ENCODE measurements at regions not wholly inside any gene's neighbourhood (a gene's known extent, or its start where the extent isn't known, plus 50 kb on each side); places are given as distances from the start of the nearest gene placed in this dataset.
"Not testable (repeated sequence)": the region's sequence is repeated elsewhere in the genome, so short reads cannot be mapped to it uniquely, and the experiment has no call there.

- intact Hi-C loops (cut with DNase I), result no loop called here
- Histone ChIP-seq H3K36me3 (no peaks in the 10 kb centered on the region), H3K27me3 (no peaks in the 10 kb centered on the region), H3K27ac (no peak overlapping the region), H3K4me1 (no peaks in the 10 kb centered on the region), H3K4me3 (no peak overlapping the region), H3K9me3 (no peaks in the 10 kb centered on the region)
- TF ChIP-seq CTCF (IDR thresholded peaks at IDR 0.05) (no peak), POLR2AphosphoS5 (IDR thresholded peaks at IDR 0.05; ENCODE audit: insufficient read depth in 1 of 2, low read depth in 1 of 2) (no peak)
- no peak for DNase-seq (ENCODE audit: extremely low spot score in 2 of 2)
Observed at GRCh38 chr17:14724770-14725169, 423.9 kb downstream of the HS3ST3B1 start.

- DNase-seq (ENCODE audit: extremely low spot score in 2 of 2); H3K36me3 ChIP-seq; H3K27ac ChIP-seq; H3K27me3 ChIP-seq; H3K4me3 ChIP-seq; H3K9me3 ChIP-seq; intact Hi-C loops (cut with DNase I); H3K4me1 ChIP-seq: not testable (repeated sequence)
Observed at GRCh38 chr17:14723349-14723748, 422.5 kb downstream of the HS3ST3B1 start.

GRCh38 chr17:14719942-14720341, 419.1 kb downstream of the HS3ST3B1 start:
- Histone ChIP-seq H3K4me1 (no peaks in the 10 kb centered on the region), H3K27me3 (no peaks in the 10 kb centered on the region), H3K9me3 (no peaks in the 10 kb centered on the region), H3K27ac (no peak overlapping the region), H3K36me3 (no peaks in the 10 kb centered on the region), H3K4me3 (no peak overlapping the region)
- intact Hi-C loops (cut with DNase I), result no loop called here
- TF ChIP-seq CTCF (IDR thresholded peaks at IDR 0.05) (no peak), POLR2A (IDR thresholded peaks at IDR 0.05) (no peak), POLR2AphosphoS5 (IDR thresholded peaks at IDR 0.05; ENCODE audit: insufficient read depth in 1 of 2, low read depth in 1 of 2) (no peak)
- DNase-seq (ENCODE audit: extremely low spot score in 2 of 2), result no peak

- Histone ChIP-seq H3K27me3 (no peaks in the 10 kb centered on the region), H3K4me1 (no peaks in the 10 kb centered on the region), H3K9me3 (no peaks in the 10 kb centered on the region), H3K36me3 (no peaks in the 10 kb centered on the region), H3K27ac (no peak overlapping the region), H3K4me3 (no peak overlapping the region)
- intact Hi-C loops (cut with DNase I), result no loop called here
- no peak for DNase-seq (ENCODE audit: extremely low spot score in 2 of 2)
- TF ChIP-seq CTCF (IDR thresholded peaks at IDR 0.05) (no peak), POLR2AphosphoS5 (IDR thresholded peaks at IDR 0.05; ENCODE audit: insufficient read depth in 1 of 2, low read depth in 1 of 2) (no peak), POLR2A (IDR thresholded peaks at IDR 0.05) (no peak)
Observed at GRCh38 chr17:14717859-14718258, 417.0 kb downstream of the HS3ST3B1 start.

GRCh38 chr17:14715561-14715960, 414.7 kb downstream of the HS3ST3B1 start:
- intact Hi-C loops (cut with DNase I), result no loop called here
- DNase-seq (ENCODE audit: extremely low spot score in 2 of 2), result no peak

More at GRCh38 chr17:14715561-14715960, 414.7 kb downstream of the HS3ST3B1 start:
- Histone ChIP-seq H3K4me1 (no peaks in the 10 kb centered on the region), H3K9me3 (no peaks in the 10 kb centered on the region), H3K27me3 (no peaks in the 10 kb centered on the region), H3K27ac (no peak overlapping the region), H3K4me3 (no peak overlapping the region), H3K36me3 (no peaks in the 10 kb centered on the region)
- TF ChIP-seq CTCF (IDR thresholded peaks at IDR 0.05), result no peak
